Frontal cortex (tissue), 4 donors: ENCODE measurements at regions not wholly inside any gene's neighbourhood (a gene's known extent, or its start where the extent isn't known, plus 50 kb on each side); places are given as distances from the start of the nearest gene placed in this dataset. TPM values are rescaled to one million over a fixed set of nuclear protein-coding genes. Genes with fewer than 3 reads are reported as not detected.

Experiments
- DNase-seq, 2 donors: peaks; one replicate each; pipeline ENCODE4 v3.0.0; 2012; ENCODE audit warnings: low spot score in 2 of 2
- FAIRE-seq: peaks from 2 replicates; lab custom pipeline; 2012; peaks lifted over from hg19 to GRCh38; lab: Jason Lieb, UNC
- small RNA-seq: library from RNA; depleted of rRNA; stranded (forward); fragments of <200 nt; gene quantifications from one replicate; pipeline ENCODE3, GENCODE V24; 2014
- donor health status: control.
- donor health status: control.
- donor health status: control.

DNA sequence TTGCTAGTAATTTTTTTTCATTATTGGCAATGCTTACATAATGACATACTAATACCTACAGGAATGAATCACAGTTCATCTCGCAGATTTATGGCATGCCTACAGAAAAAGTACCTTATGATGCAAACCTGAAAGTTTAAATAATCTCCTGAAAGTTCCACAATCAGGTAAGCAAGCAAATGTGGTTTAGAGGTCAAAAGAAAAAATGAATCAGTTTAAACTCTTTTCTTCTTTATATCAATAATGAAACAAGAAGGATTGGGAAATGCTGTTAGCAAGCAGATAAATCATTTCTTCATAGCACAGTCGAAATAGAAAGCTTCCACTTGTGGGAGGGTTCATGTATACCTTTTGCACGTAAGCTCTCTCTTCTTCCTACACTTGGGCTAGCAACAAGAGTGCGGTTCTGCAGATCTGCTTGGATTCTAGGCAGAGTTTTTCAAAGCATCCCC, 53.7 kb upstream of the MTPN start:
- no peak for FAIRE-seq
- DNase-seq = no peak

DNA sequence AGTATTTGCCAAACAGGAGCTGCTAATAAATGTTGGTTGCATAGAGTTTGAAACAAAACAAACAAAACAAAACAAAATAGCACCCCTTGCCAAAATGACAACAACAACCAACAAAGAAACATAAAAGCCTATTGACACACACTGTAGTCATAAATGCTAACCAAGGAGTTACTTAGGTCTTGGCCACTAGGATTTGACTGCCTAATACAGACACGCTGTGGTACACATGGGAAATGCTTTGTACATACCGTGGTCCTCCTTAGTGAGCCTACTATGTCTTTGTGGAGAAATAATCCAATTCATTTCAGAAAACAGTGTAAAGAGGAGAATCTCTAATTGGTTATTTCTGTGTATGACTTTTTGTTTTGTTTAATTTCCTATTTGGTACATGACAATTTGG, 53.2 kb upstream of the MTPN start:
- FAIRE-seq = no peak
- DNase-seq = no peak

DNA sequence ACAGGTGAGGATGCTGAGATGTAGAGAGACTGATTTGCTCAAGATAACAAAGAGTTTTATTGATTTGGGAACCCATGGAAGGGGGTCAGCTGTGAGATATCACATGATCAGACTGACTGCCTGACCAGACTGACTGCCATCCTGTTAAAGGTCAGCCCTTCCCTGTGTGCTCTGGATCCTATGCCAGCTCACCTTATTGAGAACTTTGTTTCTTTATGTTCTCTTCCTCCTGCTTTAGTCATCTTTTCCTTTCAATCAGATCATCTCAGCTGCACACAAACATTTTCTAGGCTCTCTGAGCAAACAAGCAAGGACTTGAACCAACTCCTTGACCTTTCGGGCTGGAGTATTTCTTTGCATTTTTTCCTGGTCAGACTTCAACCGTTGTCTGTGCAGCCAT, 50.0 kb upstream of the MTPN start:
- DNase-seq (no peak), FAIRE-seq (no peak)

Small RNA genes in the stretch of these regions (small RNA-seq; reads per million reads assigned to genes)
- not detected for gene RF00019
